CD14-positive monocyte (primary cell): ENCODE measurements at regions not wholly inside any gene's neighbourhood (a gene's known extent, or its start where the extent isn't known, plus 50 kb on each side); places are given as distances from the start of the nearest gene placed in this dataset.

ENCODE experiments used
- DNase-seq, 3 donors: peaks; one replicate each; pipeline ENCODE4 v3.0.0-alpha.2; 2011 to 2022
- H2AFZ ChIP-seq: 2 replicates; pipeline ENCODE4 v1.6.0; 2012; ENCODE audit warnings: mild to moderate bottlenecking, low read depth, low read length, inconsistent platforms; ENCODE audit not compliant: insufficient read depth, poor library complexity, severe bottlenecking
- H3K27ac ChIP-seq, 2 donors: 1 replicate in 1 of 2; 2 replicates in 1 of 2; pipeline ENCODE4 v1.5.1; 2012 to 2013; ENCODE audit warnings: low read length in 2 of 2, control low read depth in 1 of 2, inconsistent platforms in 1 of 2, low read depth in 1 of 2, mild to moderate bottlenecking in 1 of 2
- H3K27me3 ChIP-seq, 2 donors: one replicate each; pipeline versions ENCODE4 v1.6.0 to v1.6.1; 2011 to 2013; ENCODE audit warnings: low read length in 2 of 2; ENCODE audit not compliant: control insufficient read depth in 2 of 2, insufficient read depth in 2 of 2
- H3K36me3 ChIP-seq, 2 donors: replicated peaks in 1 of 2; 1 replicate in 1 of 2; 2 replicates in 1 of 2; pipeline versions ENCODE4 v1.5.1 to v1.6.1; 2012 to 2013; ENCODE audit warnings: low read length in 2 of 2, control low read depth in 1 of 2, inconsistent platforms in 1 of 2, mild to moderate bottlenecking in 1 of 2; ENCODE audit not compliant: insufficient read depth in 2 of 2, control insufficient read depth in 1 of 2
- H3K4me1 ChIP-seq, 2 donors: 1 replicate in 1 of 2; 2 replicates in 1 of 2; pipeline versions ENCODE4 v1.5.1 to v1.6.1; 2012 to 2013; ENCODE audit warnings: low read length in 2 of 2, control low read depth in 1 of 2, inconsistent platforms in 1 of 2, mild to moderate bottlenecking in 1 of 2, moderate library complexity in 1 of 2; ENCODE audit not compliant: insufficient read depth in 2 of 2, control insufficient read depth in 1 of 2
- H3K4me2 ChIP-seq: replicated peaks from 2 replicates; pipeline ENCODE3; 2012; ENCODE audit warnings: low read length, moderate library complexity, mild to moderate bottlenecking; ENCODE audit not compliant: poor library complexity, severe bottlenecking; ENCODE audit errors: extremely low read depth
- H3K4me3 ChIP-seq, 3 experiments: fragments of 200-600 bp in 1 of 3; sonication (generic) in 1 of 3; replicated peaks in 1 of 3; 1 replicate in 2 of 3; 2 replicates in 1 of 3; pipeline ENCODE4 v1.5.1; 2011 to 2013; ENCODE audit warnings: low read length in 3 of 3, mild to moderate bottlenecking in 3 of 3, control low read depth in 2 of 3, low read depth in 2 of 3, inconsistent platforms in 1 of 3, moderate library complexity in 1 of 3
- H3K79me2 ChIP-seq: 2 replicates; pipeline ENCODE4 v1.6.0; 2012; ENCODE audit warnings: mild to moderate bottlenecking, control low read depth, inconsistent platforms, low read length, moderate library complexity; ENCODE audit not compliant: insufficient read depth
- H3K9ac ChIP-seq: 2 replicates; pipeline ENCODE4 v1.6.0; 2017; ENCODE audit warnings: low read length, mild to moderate bottlenecking; ENCODE audit not compliant: insufficient read depth, poor library complexity, severe bottlenecking
- H3K9me3 ChIP-seq, 2 donors: replicated peaks in 1 of 2; 1 replicate in 1 of 2; 2 replicates in 1 of 2; pipeline versions ENCODE4 v1.5.1 to v1.6.1; 2012 to 2013; ENCODE audit warnings: low read length in 2 of 2, control low read depth in 1 of 2; ENCODE audit not compliant: control insufficient read depth in 1 of 2, insufficient read depth in 1 of 2
- H4K20me1 ChIP-seq: 2 replicates; pipeline ENCODE4 v1.6.0; 2012; ENCODE audit warnings: mild to moderate bottlenecking, low read length, control low read depth, moderate library complexity; ENCODE audit not compliant: insufficient read depth
- H3K27ac Mint-ChIP-seq, 7 donors: one replicate each; pipeline ENCODE4 v1.8.0; 2020; ENCODE audit warnings: mild to moderate bottlenecking in 7 of 7, mixed read lengths in 7 of 7, moderate library complexity in 6 of 7, inconsistent platforms in 2 of 7
- H3K27me3 Mint-ChIP-seq, 3 donors: one replicate each; pipeline ENCODE4 v1.8.0; 2021 to 2022; ENCODE audit warnings: low read depth in 3 of 3, mild to moderate bottlenecking in 3 of 3, mixed read lengths in 3 of 3, moderate library complexity in 3 of 3, inconsistent platforms in 1 of 3
- H3K36me3 Mint-ChIP-seq, 2 donors: one replicate each; pipeline ENCODE4 v1.8.0; 2020; ENCODE audit warnings: mixed read lengths in 2 of 2, inconsistent platforms in 1 of 2, mild to moderate bottlenecking in 1 of 2
- H3K4me1 Mint-ChIP-seq: one replicate; pipeline ENCODE4 v1.8.0; 2020; ENCODE audit warnings: mild to moderate bottlenecking, mixed read lengths
- H3K4me3 Mint-ChIP-seq, 2 donors: one replicate each; pipeline ENCODE4 v1.8.0; 2020; ENCODE audit warnings: mild to moderate bottlenecking in 2 of 2, mixed read lengths in 2 of 2, moderate library complexity in 1 of 2
- H3K9me3 Mint-ChIP-seq, 7 donors: one replicate each; pipeline ENCODE4 v1.8.0; 2020 to 2022; ENCODE audit warnings: mixed read lengths in 7 of 7, mild to moderate bottlenecking in 6 of 7, moderate library complexity in 6 of 7, inconsistent platforms in 2 of 7
- WGBS: methylation state at CpG from one replicate; pipeline ENCODE4 v1.1.5; 2013; ENCODE audit warnings: missing lambda C conversion rate; ENCODE audit not compliant: insufficient coverage; 5-methylcytosine and 5-hydroxymethylcytosine counted together
- intact Hi-C, 2 donors: fragments of 100-400 bp; cut with micrococcal nuclease; formaldehyde crosslinking; loops; one replicate each; pipeline versions ENCODE4 v1.15.0 to v1.15.1; 2023
- TF ChIP-seq, protein P1 (sequence below): fragments of 200-600 bp; IDR thresholded peaks from one replicate; pipeline ENCODE4 v1.8.0; 2022; ENCODE audit warnings: antibody characterized with exemption, mild to moderate bottlenecking

DNA sequence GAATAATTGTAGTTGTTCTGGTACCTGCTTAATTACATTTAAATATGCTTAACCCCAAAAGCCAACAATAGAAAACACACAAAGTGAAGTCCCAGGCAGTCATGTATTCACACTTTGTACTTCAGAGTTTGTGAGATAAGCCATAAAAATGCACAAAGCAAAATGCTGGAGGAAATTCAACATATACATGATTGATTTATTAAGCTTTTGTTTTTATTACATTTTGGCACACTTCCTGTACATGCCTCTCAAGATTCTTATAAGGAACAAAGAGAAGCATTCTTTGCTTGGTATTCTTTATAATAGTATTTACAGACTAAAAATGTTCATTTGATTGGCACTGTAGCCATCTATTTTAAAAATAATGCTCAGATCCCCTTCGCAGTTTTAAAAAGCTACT lies 107.7 kb upstream of the ANK3 start:
- no peak overlapping the region for H3K27ac ChIP-seq
- Mint-ChIP-seq H3K27ac (no peak overlapping the region), H3K9me3 (peaks cover 0 to 3% (median 0%) of the 10 kb centered on the region in 7 donors), H3K4me3 (no peak overlapping the region), H3K36me3 (no peaks in the 10 kb centered on the region), H3K27me3 (no peaks in the 10 kb centered on the region), H3K4me1 (no peaks in the 10 kb centered on the region)
- H3K9ac ChIP-seq, result no peak overlapping the region
- TF ChIP-seq, protein P1, sequence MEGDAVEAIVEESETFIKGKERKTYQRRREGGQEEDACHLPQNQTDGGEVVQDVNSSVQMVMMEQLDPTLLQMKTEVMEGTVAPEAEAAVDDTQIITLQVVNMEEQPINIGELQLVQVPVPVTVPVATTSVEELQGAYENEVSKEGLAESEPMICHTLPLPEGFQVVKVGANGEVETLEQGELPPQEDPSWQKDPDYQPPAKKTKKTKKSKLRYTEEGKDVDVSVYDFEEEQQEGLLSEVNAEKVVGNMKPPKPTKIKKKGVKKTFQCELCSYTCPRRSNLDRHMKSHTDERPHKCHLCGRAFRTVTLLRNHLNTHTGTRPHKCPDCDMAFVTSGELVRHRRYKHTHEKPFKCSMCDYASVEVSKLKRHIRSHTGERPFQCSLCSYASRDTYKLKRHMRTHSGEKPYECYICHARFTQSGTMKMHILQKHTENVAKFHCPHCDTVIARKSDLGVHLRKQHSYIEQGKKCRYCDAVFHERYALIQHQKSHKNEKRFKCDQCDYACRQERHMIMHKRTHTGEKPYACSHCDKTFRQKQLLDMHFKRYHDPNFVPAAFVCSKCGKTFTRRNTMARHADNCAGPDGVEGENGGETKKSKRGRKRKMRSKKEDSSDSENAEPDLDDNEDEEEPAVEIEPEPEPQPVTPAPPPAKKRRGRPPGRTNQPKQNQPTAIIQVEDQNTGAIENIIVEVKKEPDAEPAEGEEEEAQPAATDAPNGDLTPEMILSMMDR, result no peak
- H2AFZ ChIP-seq, result no peak overlapping the region
- H3K4me2 ChIP-seq, result no peak overlapping the region
- WGBS, result no CpG with 5 or more reads among the region's 1 CpG
- no peaks in the 10 kb centered on the region for H3K27me3 ChIP-seq
- H3K4me3 ChIP-seq, result no peak overlapping the region
- H3K9me3 ChIP-seq, result no peaks in the 10 kb centered on the region
- intact Hi-C loops, result no loop called here
- H4K20me1 ChIP-seq, result no peaks in the 10 kb centered on the region
- no peaks in the 10 kb centered on the region for H3K4me1 ChIP-seq
- no peaks in the 10 kb centered on the region for H3K36me3 ChIP-seq
- no peaks in the 10 kb centered on the region for H3K79me2 ChIP-seq
- no peak for DNase-seq

DNA sequence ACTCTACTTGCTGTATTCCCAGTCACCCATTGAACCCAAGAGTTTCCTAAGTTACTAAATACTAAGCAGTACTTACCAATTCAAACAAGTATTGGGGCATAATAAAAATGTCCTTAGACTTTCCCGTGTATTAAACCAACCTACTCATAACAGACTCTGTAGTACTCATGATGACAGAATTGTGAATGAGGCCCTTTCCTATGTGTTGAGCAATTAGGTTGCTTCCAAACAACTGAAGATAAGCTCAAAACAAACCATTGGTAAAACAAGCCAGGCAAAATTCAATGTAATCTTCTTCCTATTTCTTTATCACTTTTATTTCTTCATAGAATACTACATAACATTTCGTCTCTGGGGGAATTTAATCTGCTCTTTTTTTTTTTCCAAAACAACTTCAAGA lies 106.5 kb upstream of the ANK3 start:
- no CpG with 5 or more reads among the region's 2 CpGs for WGBS
- no peak for DNase-seq
- TF ChIP-seq, protein P1, result no peak

More for the DNA sequence above, 106.5 kb upstream of the ANK3 start:
- Histone ChIP-seq H3K4me3 (no peak overlapping the region), H3K4me1 (no peaks in the 10 kb centered on the region), H3K27ac (no peak overlapping the region), H4K20me1 (no peaks in the 10 kb centered on the region), H2AFZ (no peak overlapping the region), H3K9me3 (no peaks in the 10 kb centered on the region), H3K36me3 (no peaks in the 10 kb centered on the region), H3K79me2 (no peaks in the 10 kb centered on the region), H3K9ac (no peak overlapping the region), H3K27me3 (no peaks in the 10 kb centered on the region), H3K4me2 (no peak overlapping the region)
- H3K27me3 Mint-ChIP-seq, result no peaks in the 10 kb centered on the region
- intact Hi-C loops, result no loop called here
- H3K27ac Mint-ChIP-seq, result no peak overlapping the region
- no peaks in the 10 kb centered on the region for H3K4me1 Mint-ChIP-seq
- peaks cover 0 to 4% (median 0%) of the 10 kb centered on the region in 7 donors for H3K9me3 Mint-ChIP-seq
- no peak overlapping the region for H3K4me3 Mint-ChIP-seq
- H3K36me3 Mint-ChIP-seq, result no peaks in the 10 kb centered on the region
